ENCODE measurements at regions not wholly inside any gene's neighbourhood (a gene's known extent, or its start where the extent isn't known, plus 50 kb on each side); places are given as distances from the start of the nearest gene placed in this dataset.

GRCh38 chr12:59036973-59037762, 116.9 kb upstream of the LRIG3 start:
- H3K4me3 ChIP-seq, result no peak overlapping the region
- peak; percentile 25 for ATAC-seq
- TF ChIP-seq CTCF (IDR thresholded peaks at IDR 0.05), result no peak
- no peaks in the 10 kb centered on the region for H3K9me3 ChIP-seq
- intact Hi-C loops (cut with DNase I, micrococcal nuclease), result no loop called here
- no peaks in the 10 kb centered on the region for H3K36me3 ChIP-seq (ENCODE audit: low read depth)
- no peak for DNase-seq
- H3K4me1 ChIP-seq (ENCODE audit: low read depth), result peaks cover 5% of the 10 kb centered on the region

- Histone ChIP-seq H3K4me3 (no peak overlapping the region), H3K36me3 (ENCODE audit: low read depth) (no peaks in the 10 kb centered on the region), H3K9me3 (no peaks in the 10 kb centered on the region), H3K4me1 (ENCODE audit: low read depth) (peaks cover 5% of the 10 kb centered on the region)
- DNase-seq (no peak), ATAC-seq (peak; percentile 24)
- no peak for TF ChIP-seq CTCF (IDR thresholded peaks at IDR 0.05)
- intact Hi-C loops (cut with DNase I, micrococcal nuclease), result no loop called here
Observed at GRCh38 chr12:59036347-59036746, 116.0 kb upstream of the LRIG3 start.

- no peak for TF ChIP-seq CTCF (IDR thresholded peaks at IDR 0.05)
- Histone ChIP-seq H3K4me3 (no peak overlapping the region), H3K36me3 (ENCODE audit: low read depth) (no peaks in the 10 kb centered on the region), H3K9me3 (no peaks in the 10 kb centered on the region), H3K4me1 (ENCODE audit: low read depth) (peaks cover 12% of the 10 kb centered on the region)
- intact Hi-C loops (cut with DNase I, micrococcal nuclease), result no loop called here
- DNase-seq, result no peak
- ATAC-seq, result no peak
Observed at GRCh38 chr12:59031313-59031712, 111.0 kb upstream of the LRIG3 start.

- Histone ChIP-seq H3K4me1 (ENCODE audit: low read depth) (peaks cover 8% of the 10 kb centered on the region), H3K36me3 (ENCODE audit: low read depth) (no peaks in the 10 kb centered on the region), H3K4me3 (no peak overlapping the region), H3K9me3 (no peaks in the 10 kb centered on the region)
- ATAC-seq (peak; percentile 99), DNase-seq (peak; percentile 68 to 82 (median 73))
- no peak for TF ChIP-seq CTCF (IDR thresholded peaks at IDR 0.05)
- intact Hi-C loops (cut with DNase I, micrococcal nuclease), result no loop called here
Observed at GRCh38 chr12:59030415-59030814, 110.1 kb upstream of the LRIG3 start.

- H3K4me1 ChIP-seq (ENCODE audit: low read depth), result peaks cover 8% of the 10 kb centered on the region
- H3K4me3 ChIP-seq, result no peak overlapping the region
- H3K36me3 ChIP-seq (ENCODE audit: low read depth), result no peaks in the 10 kb centered on the region
- DNase-seq (no peak), ATAC-seq (no peak)
- no peak for TF ChIP-seq CTCF (IDR thresholded peaks at IDR 0.05)
- intact Hi-C loops (cut with DNase I, micrococcal nuclease), result no loop called here
- H3K9me3 ChIP-seq, result no peaks in the 10 kb centered on the region
Observed at GRCh38 chr12:59027199-59027598, 106.9 kb upstream of the LRIG3 start.
